ENCODE measurements at regions not wholly inside any gene's neighbourhood (a gene's known extent, or its start where the extent isn't known, plus 50 kb on each side); places are given as distances from the start of the nearest gene placed in this dataset.
"Not testable (repeated sequence)": the region's sequence is repeated elsewhere in the genome, so short reads cannot be mapped to it uniquely, and the experiment has no call there.

GRCh38 chr7:35906191-35906908 lies 105.5 kb downstream of the SEPTIN7 start:
- H2BK15ac ChIP-seq (ENCODE audit: low read length) = no peak overlapping the region
- DNase-seq (ENCODE audit: low spot score) = peak; percentile 78

GRCh38 chr7:35908331-35909216 lies 107.7 kb downstream of the SEPTIN7 start:
- H3K23ac ChIP-seq (ENCODE audit: low read depth, low read length, poor library complexity) = no peak overlapping the region
- H2AFZ ChIP-seq (ENCODE audit: low read length) = no peak overlapping the region
- peaks cover 2 to 5% of the 10 kb centered on the region in 2 donors for H3K4me1 ChIP-seq (ENCODE audit: control insufficient read depth in 2 of 2, insufficient read depth in 1 of 2, low read depth in 1 of 2, low read length in 2 of 2)
- H3K79me1 ChIP-seq (ENCODE audit: low read depth, low read length) = no peaks in the 10 kb centered on the region
- H3K36me3 ChIP-seq (replicated peaks in 1 of 2; ENCODE audit: control insufficient read depth in 2 of 2, insufficient read depth in 2 of 2, low read length in 2 of 2) = peaks cover 0 to 27% of the 10 kb centered on the region in 2 donors
- no peak overlapping the region for H3K4ac ChIP-seq (ENCODE audit: low read length)
- H2AK5ac ChIP-seq (ENCODE audit: low read depth, low read length) = no peak overlapping the region
- no peaks in the 10 kb centered on the region for H3K27me3 ChIP-seq (ENCODE audit: control insufficient read depth in 3 of 3, insufficient read depth in 3 of 3, low read depth in 1 of 3, low read length in 3 of 3)
- no peak overlapping the region for H2BK120ac ChIP-seq (ENCODE audit: low read depth, low read length)
- H3K4me2 ChIP-seq (ENCODE audit: insufficient read depth, low read length, poor library complexity, severe bottlenecking) = peak overlapping the region; percentile 11
- no peak overlapping the region for H3K9ac ChIP-seq (ENCODE audit: low read depth, low read length, poor library complexity)
- no peak overlapping the region for H3K18ac ChIP-seq (ENCODE audit: low read length)
- no peak overlapping the region for H4K8ac ChIP-seq (ENCODE audit: low read depth, low read length)
- no peak overlapping the region for H3K27ac ChIP-seq (replicated peaks; ENCODE audit: low read length)
- H3K9me3 ChIP-seq (replicated peaks in 1 of 2; ENCODE audit: control insufficient read depth in 2 of 2, insufficient read depth in 1 of 2, low read depth in 1 of 2, low read length in 2 of 2) = no peaks in the 10 kb centered on the region
- WGBS, 2 donors (ENCODE audit: extremely low coverage in 2 of 2, insufficient read length in 2 of 2, insufficient replicate concordance in 1 of 2) = no CpG with 5 or more reads among the region's 11 CpGs
- no peak for DNase-seq (ENCODE audit: low spot score)
- H3K4me3 ChIP-seq (ENCODE audit: low read length in 2 of 2) = no peak overlapping the region
- H3K14ac ChIP-seq (ENCODE audit: low read length) = no peak overlapping the region
- H2BK15ac ChIP-seq (ENCODE audit: low read length) = no peak overlapping the region
- H2BK12ac ChIP-seq (ENCODE audit: low read length) = no peak overlapping the region
- H2BK5ac ChIP-seq (ENCODE audit: low read length) = no peak overlapping the region
- H4K91ac ChIP-seq (ENCODE audit: low read depth, low read length, poor library complexity) = no peak overlapping the region

More at GRCh38 chr7:35906191-35906908, 105.5 kb downstream of the SEPTIN7 start:
- Histone ChIP-seq H3K9ac (ENCODE audit: low read depth, low read length, poor library complexity) (no peak overlapping the region), H3K36me3 (replicated peaks in 1 of 2; ENCODE audit: control insufficient read depth in 2 of 2, insufficient read depth in 2 of 2, low read length in 2 of 2) (peaks cover 0 to 47% of the 10 kb centered on the region in 2 donors), H4K91ac (ENCODE audit: low read depth, low read length, poor library complexity) (no peak overlapping the region), H3K23ac (ENCODE audit: low read depth, low read length, poor library complexity) (no peak overlapping the region), H3K27me3 (ENCODE audit: control insufficient read depth in 3 of 3, insufficient read depth in 3 of 3, low read depth in 1 of 3, low read length in 3 of 3) (no peaks in the 10 kb centered on the region), H3K4me2 (ENCODE audit: insufficient read depth, low read length, poor library complexity, severe bottlenecking) (no peak overlapping the region), H3K14ac (ENCODE audit: low read length) (no peak overlapping the region), H3K4me1 (ENCODE audit: control insufficient read depth in 2 of 2, insufficient read depth in 1 of 2, low read depth in 1 of 2, low read length in 2 of 2) (peaks cover 2 to 5% of the 10 kb centered on the region in 2 donors), H3K4ac (ENCODE audit: low read length) (no peak overlapping the region), H2BK120ac (ENCODE audit: low read depth, low read length) (no peak overlapping the region), H3K9me3 (replicated peaks in 1 of 2; ENCODE audit: control insufficient read depth in 2 of 2, insufficient read depth in 1 of 2, low read depth in 1 of 2, low read length in 2 of 2) (no peaks in the 10 kb centered on the region), H3K4me3 (ENCODE audit: low read length in 2 of 2) (no peak overlapping the region), H2AK5ac (ENCODE audit: low read depth, low read length) (no peak overlapping the region), H3K79me1 (ENCODE audit: low read depth, low read length) (no peaks in the 10 kb centered on the region), H4K8ac (ENCODE audit: low read depth, low read length) (no peak overlapping the region), H2BK12ac (ENCODE audit: low read length) (no peak overlapping the region), H2AFZ (ENCODE audit: low read length) (no peak overlapping the region), H3K27ac (replicated peaks; ENCODE audit: low read length) (no peak overlapping the region), H3K18ac (ENCODE audit: low read length) (no peak overlapping the region), H2BK5ac (ENCODE audit: low read length) (no peak overlapping the region)
- no CpG with 5 or more reads among the region's 2 CpGs for WGBS, 2 donors (ENCODE audit: extremely low coverage in 2 of 2, insufficient read length in 2 of 2, insufficient replicate concordance in 1 of 2)

- no CpG with 5 or more reads among the region's 4 CpGs for WGBS, 2 donors (ENCODE audit: extremely low coverage in 2 of 2, insufficient read length in 2 of 2, insufficient replicate concordance in 1 of 2)
- H3K23ac ChIP-seq (ENCODE audit: low read depth, low read length, poor library complexity) = no peak overlapping the region
Observed at GRCh38 chr7:35909870-35910357, 109.1 kb downstream of the SEPTIN7 start.

GRCh38 chr7:35910621-35911020 lies 109.8 kb downstream of the SEPTIN7 start:
- H2AFZ ChIP-seq (ENCODE audit: low read length); H3K18ac ChIP-seq (ENCODE audit: low read length); H2AK5ac ChIP-seq (ENCODE audit: low read depth, low read length); H3K4ac ChIP-seq (ENCODE audit: low read length); H3K4me2 ChIP-seq (ENCODE audit: insufficient read depth, low read length, poor library complexity, severe bottlenecking); H4K91ac ChIP-seq (ENCODE audit: low read depth, low read length, poor library complexity); H3K27ac ChIP-seq (replicated peaks; ENCODE audit: low read length); H3K79me1 ChIP-seq (ENCODE audit: low read depth, low read length); H3K4me3 ChIP-seq (ENCODE audit: low read length in 2 of 2); H3K36me3 ChIP-seq (replicated peaks in 1 of 2; ENCODE audit: control insufficient read depth in 2 of 2, insufficient read depth in 2 of 2, low read length in 2 of 2); H2BK12ac ChIP-seq (ENCODE audit: low read length); H2BK5ac ChIP-seq (ENCODE audit: low read length); H4K8ac ChIP-seq (ENCODE audit: low read depth, low read length); H2BK120ac ChIP-seq (ENCODE audit: low read depth, low read length); H3K9me3 ChIP-seq (replicated peaks in 1 of 2; ENCODE audit: control insufficient read depth in 2 of 2, insufficient read depth in 1 of 2, low read depth in 1 of 2, low read length in 2 of 2); H3K27me3 ChIP-seq (ENCODE audit: control insufficient read depth in 3 of 3, insufficient read depth in 3 of 3, low read depth in 1 of 3, low read length in 3 of 3); DNase-seq (ENCODE audit: low spot score); H3K14ac ChIP-seq (ENCODE audit: low read length); H3K23ac ChIP-seq (ENCODE audit: low read depth, low read length, poor library complexity); H3K4me1 ChIP-seq (ENCODE audit: control insufficient read depth in 2 of 2, insufficient read depth in 1 of 2, low read depth in 1 of 2, low read length in 2 of 2); H3K9ac ChIP-seq (ENCODE audit: low read depth, low read length, poor library complexity); H2BK15ac ChIP-seq (ENCODE audit: low read length): not testable (repeated sequence)
- no CpG with 5 or more reads among the region's 3 CpGs for WGBS, 2 donors (ENCODE audit: extremely low coverage in 2 of 2, insufficient read length in 2 of 2, insufficient replicate concordance in 1 of 2)

More at GRCh38 chr7:35909870-35910357, 109.1 kb downstream of the SEPTIN7 start:
- Histone ChIP-seq H3K79me1 (ENCODE audit: low read depth, low read length) (no peaks in the 10 kb centered on the region), H2AFZ (ENCODE audit: low read length) (no peak overlapping the region), H3K9me3 (replicated peaks in 1 of 2; ENCODE audit: control insufficient read depth in 2 of 2, insufficient read depth in 1 of 2, low read depth in 1 of 2, low read length in 2 of 2) (no peaks in the 10 kb centered on the region), H2BK5ac (ENCODE audit: low read length) (no peak overlapping the region), H3K4ac (ENCODE audit: low read length) (no peak overlapping the region), H2BK15ac (ENCODE audit: low read length) (no peak overlapping the region), H3K4me1 (ENCODE audit: control insufficient read depth in 2 of 2, insufficient read depth in 1 of 2, low read depth in 1 of 2, low read length in 2 of 2) (peaks cover 2 to 5% of the 10 kb centered on the region in 2 donors), H2BK12ac (ENCODE audit: low read length) (no peak overlapping the region), H3K36me3 (replicated peaks in 1 of 2; ENCODE audit: control insufficient read depth in 2 of 2, insufficient read depth in 2 of 2, low read length in 2 of 2) (peaks cover 0 to 14% of the 10 kb centered on the region in 2 donors), H4K91ac (ENCODE audit: low read depth, low read length, poor library complexity) (no peak overlapping the region), H3K27ac (replicated peaks; ENCODE audit: low read length) (no peak overlapping the region), H4K8ac (ENCODE audit: low read depth, low read length) (no peak overlapping the region), H3K9ac (ENCODE audit: low read depth, low read length, poor library complexity) (no peak overlapping the region), H3K4me2 (ENCODE audit: insufficient read depth, low read length, poor library complexity, severe bottlenecking) (no peak overlapping the region), H3K18ac (ENCODE audit: low read length) (peak overlapping the region; percentile 53), H2AK5ac (ENCODE audit: low read depth, low read length) (no peak overlapping the region), H2BK120ac (ENCODE audit: low read depth, low read length) (no peak overlapping the region), H3K27me3 (ENCODE audit: control insufficient read depth in 3 of 3, insufficient read depth in 3 of 3, low read depth in 1 of 3, low read length in 3 of 3) (no peaks in the 10 kb centered on the region), H3K14ac (ENCODE audit: low read length) (no peak overlapping the region), H3K4me3 (ENCODE audit: low read length in 2 of 2) (no peak overlapping the region)
- DNase-seq (ENCODE audit: low spot score) = no peak
